Hepatocyte (in vitro differentiated cells): ENCODE measurements at regions not wholly inside any gene's neighbourhood (a gene's known extent, or its start where the extent isn't known, plus 50 kb on each side); places are given as distances from the start of the nearest gene placed in this dataset.

Experiments used
- EZH2 ChIP-seq: fragments of 200-600 bp; sonication (generic); IDR thresholded peaks from 2 replicates; pipeline ENCODE4 v1.6.1; 2016; ENCODE audit warnings: antibody characterized with exemption, mild to moderate bottlenecking, borderline replicate concordance
- TF ChIP-seq, protein P1 (sequence below): fragments of 200-600 bp; sonication (generic); IDR thresholded peaks from 2 replicates; pipeline ENCODE4 v1.5.1; 2016; ENCODE audit warnings: antibody characterized with exemption, mild to moderate bottlenecking; ENCODE audit not compliant: poor library complexity

DNA sequence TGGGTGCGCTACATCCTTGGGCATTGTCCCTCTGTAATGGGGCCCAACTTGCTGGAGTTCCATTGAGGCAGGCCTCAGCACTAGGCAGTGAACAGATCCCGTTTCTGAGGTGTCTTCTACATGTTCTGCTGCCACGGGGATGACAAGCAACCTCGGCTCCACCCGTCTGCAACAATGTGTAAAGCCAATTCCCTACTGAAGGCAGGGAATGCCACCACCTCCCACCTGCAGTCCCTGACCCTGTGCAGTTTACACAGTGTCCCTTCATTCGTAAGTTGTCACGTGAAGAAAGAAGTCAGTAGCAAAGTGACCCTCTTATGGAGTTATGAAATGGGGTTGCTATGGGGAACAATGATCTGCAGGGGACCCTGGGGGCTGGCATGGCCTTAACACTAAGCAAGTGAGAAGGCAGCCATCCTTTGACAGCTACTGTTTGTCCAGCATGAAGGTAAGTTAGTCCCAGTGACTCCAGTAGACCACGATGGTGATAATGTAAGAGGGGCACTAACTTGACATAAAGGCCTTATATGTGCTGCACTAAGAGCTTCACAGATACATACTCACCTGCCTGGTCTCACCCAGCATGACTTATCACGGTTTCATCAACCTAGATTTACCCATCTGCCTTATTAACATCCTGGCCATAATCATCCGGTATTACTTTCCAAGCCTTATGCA is 130.6 kb upstream of the ZSWIM2 start:
- TF ChIP-seq, protein P1, sequence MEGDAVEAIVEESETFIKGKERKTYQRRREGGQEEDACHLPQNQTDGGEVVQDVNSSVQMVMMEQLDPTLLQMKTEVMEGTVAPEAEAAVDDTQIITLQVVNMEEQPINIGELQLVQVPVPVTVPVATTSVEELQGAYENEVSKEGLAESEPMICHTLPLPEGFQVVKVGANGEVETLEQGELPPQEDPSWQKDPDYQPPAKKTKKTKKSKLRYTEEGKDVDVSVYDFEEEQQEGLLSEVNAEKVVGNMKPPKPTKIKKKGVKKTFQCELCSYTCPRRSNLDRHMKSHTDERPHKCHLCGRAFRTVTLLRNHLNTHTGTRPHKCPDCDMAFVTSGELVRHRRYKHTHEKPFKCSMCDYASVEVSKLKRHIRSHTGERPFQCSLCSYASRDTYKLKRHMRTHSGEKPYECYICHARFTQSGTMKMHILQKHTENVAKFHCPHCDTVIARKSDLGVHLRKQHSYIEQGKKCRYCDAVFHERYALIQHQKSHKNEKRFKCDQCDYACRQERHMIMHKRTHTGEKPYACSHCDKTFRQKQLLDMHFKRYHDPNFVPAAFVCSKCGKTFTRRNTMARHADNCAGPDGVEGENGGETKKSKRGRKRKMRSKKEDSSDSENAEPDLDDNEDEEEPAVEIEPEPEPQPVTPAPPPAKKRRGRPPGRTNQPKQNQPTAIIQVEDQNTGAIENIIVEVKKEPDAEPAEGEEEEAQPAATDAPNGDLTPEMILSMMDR: no peak
- TF ChIP-seq EZH2: no peak
